Coronary artery (tissue), 2 donors: ENCODE measurements at regions not wholly inside any gene's neighbourhood (a gene's known extent, or its start where the extent isn't known, plus 50 kb on each side); places are given as distances from the start of the nearest gene placed in this dataset.

Experiments used
- DNase-seq: peaks from one replicate; pipeline ENCODE4 v3.0.0-alpha.2; 2017; ENCODE audit warnings: low spot score
- H3K27ac ChIP-seq, 2 donors: fragments of 200-600 bp; sonication (generic); one replicate each; pipeline ENCODE4 v1.5.1; 2016 to 2019
- H3K4me3 ChIP-seq: fragments of 200-600 bp; sonication (generic); 2 replicates; pipeline ENCODE4 v1.5.1; 2016; ENCODE audit warnings: mild to moderate bottlenecking, moderate library complexity
- TF ChIP-seq, protein P1 (sequence below): fragments of 200-600 bp; sonication (generic); IDR thresholded peaks from one replicate; pipeline ENCODE4 v1.5.1; 2019; ENCODE audit warnings: antibody characterized with exemption

DNA sequence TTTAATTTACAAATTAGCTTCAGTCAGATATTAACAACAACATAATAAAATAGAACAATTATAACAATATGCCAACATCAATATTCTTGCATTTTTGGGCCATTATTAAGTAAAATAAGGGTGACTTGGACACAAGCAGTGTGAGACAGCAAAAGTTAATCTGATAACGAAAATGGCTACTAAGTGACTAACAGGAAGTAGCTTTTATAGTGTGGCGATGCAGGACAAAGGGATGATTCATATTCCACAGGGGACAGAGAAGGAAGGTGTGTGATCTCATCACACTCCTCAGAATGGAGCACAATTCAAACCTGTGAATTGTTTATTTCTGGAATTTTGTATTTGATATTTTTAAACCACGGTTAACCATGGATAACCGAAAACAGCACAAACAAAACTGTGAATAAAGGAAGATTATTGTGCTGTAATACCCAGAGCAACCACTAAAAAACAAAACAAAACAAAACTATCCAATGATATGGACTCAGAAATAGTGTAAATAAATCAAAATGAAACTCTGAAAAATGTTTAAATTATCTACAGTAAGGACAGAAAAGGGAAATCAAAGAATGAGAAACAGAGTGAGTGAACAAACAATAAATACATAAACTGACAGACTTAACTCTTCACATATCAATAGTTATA is 66.9 kb upstream of the TFEC start:
- DNase-seq, result no peak
- no peak overlapping the region for H3K4me3 ChIP-seq
- TF ChIP-seq, protein P1, sequence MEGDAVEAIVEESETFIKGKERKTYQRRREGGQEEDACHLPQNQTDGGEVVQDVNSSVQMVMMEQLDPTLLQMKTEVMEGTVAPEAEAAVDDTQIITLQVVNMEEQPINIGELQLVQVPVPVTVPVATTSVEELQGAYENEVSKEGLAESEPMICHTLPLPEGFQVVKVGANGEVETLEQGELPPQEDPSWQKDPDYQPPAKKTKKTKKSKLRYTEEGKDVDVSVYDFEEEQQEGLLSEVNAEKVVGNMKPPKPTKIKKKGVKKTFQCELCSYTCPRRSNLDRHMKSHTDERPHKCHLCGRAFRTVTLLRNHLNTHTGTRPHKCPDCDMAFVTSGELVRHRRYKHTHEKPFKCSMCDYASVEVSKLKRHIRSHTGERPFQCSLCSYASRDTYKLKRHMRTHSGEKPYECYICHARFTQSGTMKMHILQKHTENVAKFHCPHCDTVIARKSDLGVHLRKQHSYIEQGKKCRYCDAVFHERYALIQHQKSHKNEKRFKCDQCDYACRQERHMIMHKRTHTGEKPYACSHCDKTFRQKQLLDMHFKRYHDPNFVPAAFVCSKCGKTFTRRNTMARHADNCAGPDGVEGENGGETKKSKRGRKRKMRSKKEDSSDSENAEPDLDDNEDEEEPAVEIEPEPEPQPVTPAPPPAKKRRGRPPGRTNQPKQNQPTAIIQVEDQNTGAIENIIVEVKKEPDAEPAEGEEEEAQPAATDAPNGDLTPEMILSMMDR, result no peak
- no peak overlapping the region for H3K27ac ChIP-seq

DNA sequence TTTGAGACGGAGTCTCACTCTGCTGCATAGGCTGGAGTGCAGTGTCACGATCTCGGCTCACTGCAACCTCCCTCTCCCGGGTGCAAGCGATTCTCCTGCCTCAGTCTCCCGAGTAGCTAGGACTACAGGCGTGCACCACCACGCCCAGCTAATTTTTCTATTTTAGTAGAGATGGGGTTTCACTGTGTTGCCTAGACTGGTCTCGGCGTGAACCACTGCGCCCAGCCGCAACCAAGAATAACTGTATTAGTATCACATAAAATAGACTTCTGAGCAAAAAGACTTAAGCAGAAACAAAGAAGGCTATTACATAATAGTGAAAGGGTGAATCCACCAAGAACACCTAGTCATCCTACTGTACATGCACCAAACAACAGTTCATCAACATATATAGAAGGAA is 67.6 kb upstream of the TFEC start:
- H3K27ac ChIP-seq, result no peak overlapping the region
- no peak overlapping the region for H3K4me3 ChIP-seq
- DNase-seq, result no peak
- TF ChIP-seq, protein P1, result no peak

DNA sequence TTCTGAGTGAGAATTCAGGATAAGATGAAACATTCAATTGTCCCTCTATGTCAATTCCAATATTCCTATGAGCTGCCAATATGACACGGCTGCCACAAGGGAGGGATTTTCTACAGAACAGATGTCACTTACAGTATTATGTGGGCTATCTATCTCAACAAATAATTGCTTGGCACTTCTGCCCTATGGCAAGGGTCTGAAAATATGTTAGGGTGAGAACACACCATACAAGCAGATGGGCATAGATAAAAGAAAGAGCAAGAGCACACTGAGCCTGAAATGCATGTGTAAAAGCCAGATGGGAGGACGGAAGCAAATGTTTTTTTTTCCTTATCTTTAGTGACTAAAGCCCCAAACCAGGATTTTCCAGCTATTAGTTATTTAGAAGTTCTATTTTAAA is 70.1 kb upstream of the TFEC start:
- DNase-seq, result no peak
- no peak overlapping the region for H3K27ac ChIP-seq
- no peak overlapping the region for H3K4me3 ChIP-seq
- TF ChIP-seq, protein P1, result no peak

DNA sequence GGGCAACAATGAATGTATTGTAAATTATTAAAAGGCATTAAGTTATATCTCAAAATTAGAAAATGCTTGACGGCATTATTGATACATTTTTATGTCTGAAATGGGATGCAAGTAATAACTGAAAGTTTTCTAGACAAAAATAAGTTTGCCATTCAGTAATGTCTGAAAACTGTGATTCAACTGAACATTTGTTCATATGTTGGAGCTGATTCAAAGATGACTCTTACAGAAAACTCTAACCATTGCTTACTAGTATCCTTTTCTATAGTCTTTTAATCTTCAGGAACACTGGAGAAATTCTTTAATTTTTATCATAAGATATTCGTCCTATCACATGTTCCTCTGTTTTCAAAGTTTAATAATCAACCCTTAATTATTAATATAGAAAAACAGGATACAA is 71.1 kb upstream of the TFEC start:
- TF ChIP-seq, protein P1, result no peak
- Histone ChIP-seq H3K27ac (no peak overlapping the region), H3K4me3 (no peak overlapping the region)
- no peak for DNase-seq

DNA sequence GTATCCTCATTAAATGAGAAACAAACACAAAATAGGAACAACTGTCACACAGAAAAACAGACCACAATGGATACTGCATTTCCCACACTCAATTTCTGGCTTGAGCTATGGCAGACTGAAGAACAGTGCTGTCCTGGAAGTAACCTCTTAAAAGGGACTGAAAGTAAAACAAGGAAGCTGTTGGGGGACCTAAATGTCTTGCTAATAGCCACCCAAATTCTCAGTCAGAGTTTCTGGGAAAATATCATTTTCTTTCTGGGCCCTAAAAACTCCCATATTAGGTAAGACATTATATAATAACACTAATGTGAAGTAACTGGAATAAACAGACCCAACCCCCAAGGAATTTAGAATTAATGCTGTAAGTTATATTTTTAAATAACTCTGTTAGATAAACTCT is 80.9 kb upstream of the TFEC start:
- TF ChIP-seq, protein P1, result no peak
- Histone ChIP-seq H3K4me3 (no peak overlapping the region), H3K27ac (no peak overlapping the region)
- no peak for DNase-seq

DNA sequence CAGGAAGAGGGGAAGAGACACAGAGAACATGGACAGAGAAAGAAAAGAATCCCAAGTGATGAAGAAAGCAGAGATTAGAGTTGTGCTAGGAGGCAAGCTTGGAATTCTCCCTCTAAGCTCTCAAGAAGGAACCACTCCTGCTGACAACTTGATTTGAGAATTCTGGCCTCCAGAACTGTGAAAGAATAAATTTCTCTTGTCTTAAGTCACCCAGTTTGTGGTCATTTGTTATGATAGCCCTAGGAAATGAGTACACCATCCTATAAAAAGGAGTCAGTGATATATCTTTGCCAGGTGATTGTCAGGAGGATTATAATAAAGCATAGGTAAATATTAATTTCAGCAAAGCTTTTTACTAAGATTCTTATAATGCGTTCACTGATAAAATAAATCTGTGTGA is 82.7 kb upstream of the TFEC start:
- Histone ChIP-seq H3K27ac (no peak overlapping the region), H3K4me3 (no peak overlapping the region)
- TF ChIP-seq, protein P1, result no peak
- no peak for DNase-seq

DNA sequence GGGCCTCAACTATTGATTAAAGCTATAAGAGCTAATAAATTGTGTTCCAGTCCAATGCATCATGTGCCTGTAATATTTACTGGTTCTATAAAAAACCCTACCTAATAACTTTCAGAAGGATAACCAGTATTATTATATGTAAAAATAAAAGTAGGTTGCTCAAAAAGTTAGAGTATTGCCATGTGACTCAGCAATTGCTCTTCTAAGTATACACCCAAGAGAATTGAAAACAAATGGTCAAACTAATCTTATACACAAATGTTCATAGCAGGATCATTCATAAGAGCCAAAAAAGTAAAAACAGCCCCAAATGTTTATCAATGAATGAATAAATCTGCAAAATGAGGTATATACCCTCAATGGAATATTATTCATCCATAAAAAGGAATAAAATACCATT is 89.5 kb upstream of the TES start:
- no peak overlapping the region for H3K27ac ChIP-seq
- DNase-seq, result no peak
- H3K4me3 ChIP-seq, result no peak overlapping the region
- TF ChIP-seq, protein P1, result no peak
